ENCODE measurements at regions not wholly inside any gene's neighbourhood (a gene's known extent, or its start where the extent isn't known, plus 50 kb on each side); places are given as distances from the start of the nearest gene placed in this dataset.

DNA sequence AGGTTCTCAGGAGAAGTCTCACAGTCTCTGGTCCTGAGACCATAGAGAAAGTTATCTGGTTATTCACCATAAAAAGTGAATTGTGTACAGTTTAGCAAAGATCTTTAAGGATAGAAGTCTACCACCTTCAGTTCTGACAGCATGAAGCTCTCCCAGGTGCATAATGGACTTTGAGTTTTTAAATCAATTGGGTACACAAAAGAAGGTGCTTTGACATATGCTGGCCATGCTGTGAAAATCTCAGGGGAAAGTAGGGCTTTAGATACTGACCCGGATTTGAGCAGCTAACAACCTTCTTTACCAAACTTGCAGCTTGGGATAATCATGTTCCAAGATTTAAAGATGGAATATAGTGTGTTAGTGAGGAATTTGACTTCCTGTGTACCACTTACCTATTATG lies 264.2 kb downstream of the ZSWIM6 start:
- DNase-seq (ENCODE audit: low read depth in 2 of 2) = no peak

- no peak for DNase-seq (ENCODE audit: low read depth in 2 of 2)
These were observed 265.6 kb downstream of the ZSWIM6 start for GRCh38 chr5:61597684-61598083.

GRCh38 chr5:61598126-61598525 lies 266.1 kb downstream of the ZSWIM6 start:
- no peak for DNase-seq (ENCODE audit: low read depth in 2 of 2)

GRCh38 chr5:61599370-61600122 lies 267.5 kb downstream of the ZSWIM6 start:
- DNase-seq (ENCODE audit: low read depth in 2 of 2) = no peak

- no peak for DNase-seq (ENCODE audit: low read depth in 2 of 2)
These were observed 268.0 kb downstream of the ZSWIM6 start for GRCh38 chr5:61600123-61600444.

DNA sequence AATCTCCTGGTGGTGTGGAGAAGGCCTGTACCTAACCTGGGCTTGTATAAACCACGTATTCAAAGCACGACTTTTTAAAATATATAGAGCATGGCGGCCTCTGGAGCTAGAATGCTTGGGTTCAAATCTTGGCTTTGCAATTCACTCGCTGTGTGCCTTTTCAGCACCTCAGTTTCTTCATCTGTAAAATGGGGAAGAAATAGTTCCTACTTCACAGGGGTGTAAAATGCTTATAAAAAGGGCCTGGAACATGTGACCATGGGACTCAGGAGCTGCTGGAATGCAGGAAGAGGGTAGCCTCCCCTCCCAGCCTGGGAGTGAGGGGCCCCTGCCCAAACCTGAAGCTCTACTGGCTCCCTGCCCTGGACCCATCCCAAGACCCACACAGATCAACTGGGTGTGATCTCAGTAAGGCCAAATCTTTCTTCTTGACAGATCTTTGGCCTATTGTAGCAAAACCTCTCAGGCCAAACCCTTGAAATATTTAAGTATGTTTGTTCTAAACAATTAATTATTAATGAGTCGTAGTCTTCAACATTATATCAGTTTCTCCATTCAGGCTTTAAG lies 269.0 kb downstream of the ZSWIM6 start:
- DNase-seq (ENCODE audit: low read depth in 2 of 2) = no peak

DNA sequence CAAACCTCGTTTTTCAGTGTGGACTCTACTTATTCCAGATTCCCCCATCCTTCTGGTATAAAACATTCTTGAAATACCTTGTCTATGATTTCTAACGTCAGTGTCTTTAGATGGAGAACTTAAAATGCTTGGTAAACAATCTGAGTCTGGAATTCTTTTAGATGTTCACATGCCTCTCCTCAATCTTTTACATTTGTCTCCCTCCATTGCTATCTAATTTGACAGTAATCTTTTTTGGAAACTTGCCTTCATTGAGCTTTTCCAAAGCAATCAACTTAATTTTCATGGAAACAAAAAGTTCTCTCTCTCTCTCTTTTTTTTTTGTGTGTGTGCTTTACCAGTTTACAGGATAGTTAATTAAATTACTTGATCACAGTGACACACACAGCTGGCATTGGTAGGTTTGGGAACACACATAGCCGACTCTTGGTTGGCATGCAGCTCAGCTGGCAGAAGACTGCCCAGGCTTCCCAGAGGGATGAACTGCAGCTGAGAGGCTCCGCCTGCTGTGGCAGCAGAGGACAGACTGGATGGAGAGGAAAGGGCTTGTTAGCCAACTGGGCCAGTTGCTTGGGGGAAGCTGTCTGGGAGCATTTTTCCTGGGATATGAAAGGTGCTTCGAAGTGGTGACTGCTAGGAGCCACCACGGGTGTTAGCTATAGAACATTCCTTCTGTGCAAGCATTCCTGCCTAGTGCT lies 271.3 kb downstream of the ZSWIM6 start:
- DNase-seq (ENCODE audit: low read depth in 2 of 2) = no peak

- DNase-seq (ENCODE audit: low read depth in 2 of 2) = no peak
These were observed 272.3 kb downstream of the ZSWIM6 start for GRCh38 chr5:61604076-61605025.

- no peak for DNase-seq (ENCODE audit: low read depth in 2 of 2)
These were observed 278.0 kb downstream of the ZSWIM6 start for GRCh38 chr5:61609840-61610677.

GRCh38 chr5:61610678-61611024 lies 278.6 kb downstream of the ZSWIM6 start:
- no peak for DNase-seq (ENCODE audit: low read depth in 2 of 2)

DNA sequence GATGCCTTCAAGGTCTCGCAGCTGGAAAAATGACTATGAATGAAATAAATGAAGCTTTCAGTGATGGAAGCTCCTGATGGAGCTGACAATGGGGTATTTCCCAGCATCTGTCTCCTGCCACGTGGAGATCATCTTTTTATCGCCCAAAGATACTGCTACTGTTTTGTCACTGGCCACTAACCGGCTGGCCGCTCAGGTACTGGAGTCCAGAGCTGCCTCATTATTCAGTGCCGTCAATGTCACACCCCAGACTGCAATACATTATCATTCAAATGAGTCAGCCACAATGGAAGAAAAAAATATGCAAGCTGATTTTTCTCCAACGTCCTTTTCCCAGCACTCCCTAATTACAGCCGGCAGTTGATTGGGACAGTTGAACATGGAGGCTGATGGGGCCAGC lies 280.4 kb downstream of the ZSWIM6 start:
- no peak for DNase-seq (ENCODE audit: low read depth in 2 of 2)

- no peak for DNase-seq (ENCODE audit: low read depth in 2 of 2)
These were observed 281.6 kb downstream of the ZSWIM6 start for GRCh38 chr5:61613679-61614078.

- DNase-seq (ENCODE audit: low read depth in 2 of 2) = no peak
These were observed 282.5 kb downstream of the ZSWIM6 start for GRCh38 chr5:61614606-61615005.

DNA sequence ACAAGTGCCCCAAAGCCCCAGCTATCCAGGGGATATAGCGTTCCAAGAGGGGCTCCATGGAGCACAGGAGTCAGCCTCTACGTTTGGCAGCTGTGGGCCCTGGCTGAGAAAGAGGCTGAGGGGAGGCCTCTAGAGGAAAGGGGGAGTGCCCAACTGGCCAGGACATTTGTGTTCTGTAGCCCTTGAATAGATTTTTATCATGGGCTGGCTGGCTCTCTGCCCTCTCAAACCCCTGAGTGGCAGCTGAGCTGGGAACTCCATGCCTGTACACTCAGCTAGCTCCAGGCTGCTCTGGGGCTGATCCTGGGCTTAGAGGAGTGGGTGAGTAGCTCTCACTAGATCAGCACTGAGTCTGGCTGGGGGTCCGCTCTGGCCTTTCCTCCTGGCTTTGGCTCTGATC lies 285.0 kb downstream of the ZSWIM6 start:
- DNase-seq (ENCODE audit: low read depth in 2 of 2) = no peak

- DNase-seq (ENCODE audit: low read depth in 2 of 2) = no peak
These were observed 286.0 kb downstream of the ZSWIM6 start for GRCh38 chr5:61617995-61618525.

DNA sequence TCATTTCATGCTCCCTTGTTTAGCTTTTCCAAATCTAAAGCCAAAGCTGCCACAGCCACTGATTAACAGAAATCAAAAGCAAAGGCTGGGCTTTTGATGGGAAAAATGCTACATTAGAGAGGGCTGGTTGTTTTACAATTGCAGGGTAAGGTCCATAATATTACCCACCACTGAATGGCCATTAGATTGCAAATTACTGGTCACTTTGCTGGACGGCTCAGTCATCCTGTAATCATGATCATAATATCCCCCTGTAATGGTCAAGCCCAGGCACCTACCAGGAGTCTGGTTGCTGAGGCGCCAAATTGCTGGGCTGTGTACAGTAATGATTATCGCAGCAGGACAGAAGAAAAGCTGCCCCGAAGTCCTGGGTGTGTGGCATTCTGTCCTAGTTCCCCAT lies 286.5 kb downstream of the ZSWIM6 start:
- no peak for DNase-seq (ENCODE audit: low read depth in 2 of 2)

- DNase-seq (ENCODE audit: low read depth in 2 of 2) = no peak
These were observed 287.2 kb downstream of the ZSWIM6 start for GRCh38 chr5:61619289-61619688.

- DNase-seq (ENCODE audit: low read depth in 2 of 2) = no peak
These were observed 287.9 kb downstream of the ZSWIM6 start for GRCh38 chr5:61619777-61620518.

DNA sequence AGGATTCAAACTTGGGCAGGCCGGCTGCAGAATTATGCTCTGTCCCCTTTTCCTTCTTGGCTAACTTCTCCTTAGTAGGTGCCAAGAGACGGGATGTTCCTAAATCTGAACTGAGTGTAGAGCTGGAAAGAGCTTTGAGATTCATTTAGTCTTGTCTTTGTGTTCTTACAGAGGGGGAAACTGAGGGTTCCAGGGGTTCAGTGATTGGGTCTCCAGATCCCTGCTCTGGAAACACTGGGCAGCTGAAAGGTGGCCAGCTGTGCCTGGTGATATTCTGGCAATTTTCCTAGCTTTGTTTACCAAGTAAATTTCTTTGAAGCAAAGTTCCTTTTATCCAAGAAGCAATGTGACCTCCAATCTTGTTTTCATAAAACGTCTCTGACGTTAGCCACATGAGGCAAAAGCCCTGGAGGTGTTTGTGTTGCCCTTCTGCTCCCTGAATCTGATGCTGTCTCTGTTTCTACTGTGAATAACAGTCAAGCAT lies 288.7 kb downstream of the ZSWIM6 start:
- DNase-seq (ENCODE audit: low read depth in 2 of 2) = no peak

DNA sequence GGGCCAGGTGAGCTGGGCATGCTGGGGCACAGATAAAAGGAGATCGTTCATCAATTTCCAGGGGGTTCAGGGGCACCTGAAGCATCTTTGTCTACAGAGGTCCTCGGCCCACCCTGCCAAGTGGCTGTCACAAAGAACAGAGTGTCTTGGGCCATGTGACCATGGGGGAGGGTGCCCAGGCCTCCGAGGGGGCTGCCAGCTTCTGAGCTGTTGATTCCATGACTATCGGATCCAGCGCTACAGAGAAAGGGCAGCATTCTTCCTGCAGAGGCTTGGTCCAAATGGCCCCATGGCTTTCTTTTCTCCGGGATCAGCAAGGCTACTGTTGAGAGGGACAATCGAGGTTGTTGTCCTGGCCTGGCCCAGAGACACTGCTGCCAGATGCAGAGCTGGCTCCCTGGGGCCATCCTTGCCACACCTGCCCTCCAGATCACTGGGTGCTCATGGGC lies 289.2 kb downstream of the ZSWIM6 start:
- DNase-seq (ENCODE audit: low read depth in 2 of 2) = no peak
